ENCODE measurements at regions not wholly inside any gene's neighbourhood (a gene's known extent, or its start where the extent isn't known, plus 50 kb on each side); places are given as distances from the start of the nearest gene placed in this dataset.

GRCh38 chr19:29287061-29287460, 74.1 kb upstream of the UQCRFS1 start:
- H3K27me3 Mint-ChIP-seq (ENCODE audit: low read depth in 3 of 3) = peaks cover 0 to 7% (median 0%) of the 10 kb centered on the region in 3 donors
- no peaks in the 10 kb centered on the region for H3K4me1 Mint-ChIP-seq
- Histone ChIP-seq H3K9ac (ENCODE audit: insufficient read depth, low read length, poor library complexity, severe bottlenecking) (no peak overlapping the region), H3K36me3 (replicated peaks in 1 of 2; ENCODE audit: control insufficient read depth in 1 of 2, insufficient read depth in 2 of 2, low read length in 2 of 2) (no peaks in the 10 kb centered on the region), H3K27ac (ENCODE audit: low read depth in 1 of 2, low read length in 2 of 2) (no peak overlapping the region), H3K4me3 (replicated peaks in 1 of 3; ENCODE audit: low read depth in 2 of 3, low read length in 3 of 3) (no peak overlapping the region), H4K20me1 (ENCODE audit: insufficient read depth, low read length) (no peaks in the 10 kb centered on the region), H3K79me2 (ENCODE audit: insufficient read depth, low read length) (no peaks in the 10 kb centered on the region), H3K27me3 (ENCODE audit: control insufficient read depth in 2 of 2, insufficient read depth in 2 of 2, low read length in 2 of 2) (no peaks in the 10 kb centered on the region), H3K4me2 (replicated peaks; ENCODE audit: extremely low read depth, low read length, poor library complexity, severe bottlenecking) (no peak overlapping the region), H3K4me1 (ENCODE audit: control insufficient read depth in 1 of 2, insufficient read depth in 2 of 2, low read length in 2 of 2) (no peaks in the 10 kb centered on the region), H2AFZ (ENCODE audit: insufficient read depth, low read depth, low read length, poor library complexity, severe bottlenecking) (no peak overlapping the region), H3K9me3 (replicated peaks in 1 of 2; ENCODE audit: control insufficient read depth in 1 of 2, insufficient read depth in 1 of 2, low read length in 2 of 2) (peaks cover 5 to 9% of the 10 kb centered on the region in 2 donors)
- no peaks in the 10 kb centered on the region for H3K36me3 Mint-ChIP-seq
- H3K9me3 Mint-ChIP-seq = peaks cover 0 to 10% (median 6%) of the 10 kb centered on the region in 7 donors
- no peak for TF ChIP-seq CTCF (IDR thresholded peaks at IDR 0.05)
- 93% methylated on average over 1 of the region's 4 CpGs for WGBS (ENCODE audit: insufficient coverage)
- no peak for DNase-seq
- intact Hi-C loops (cut with micrococcal nuclease) = no loop called here
- no peak overlapping the region for H3K4me3 Mint-ChIP-seq
- H3K27ac Mint-ChIP-seq = no peak overlapping the region

GRCh38 chr19:29288256-29288655, 75.3 kb upstream of the UQCRFS1 start:
- H3K36me3 ChIP-seq (replicated peaks in 1 of 2; ENCODE audit: control insufficient read depth in 1 of 2, insufficient read depth in 2 of 2, low read length in 2 of 2) = no peaks in the 10 kb centered on the region
- no peak for TF ChIP-seq CTCF (IDR thresholded peaks at IDR 0.05)
- no peak overlapping the region for H3K9ac ChIP-seq (ENCODE audit: insufficient read depth, low read length, poor library complexity, severe bottlenecking)
- no peaks in the 10 kb centered on the region for H3K79me2 ChIP-seq (ENCODE audit: insufficient read depth, low read length)
- H3K9me3 ChIP-seq (replicated peaks in 1 of 2; ENCODE audit: control insufficient read depth in 1 of 2, insufficient read depth in 1 of 2, low read length in 2 of 2) = peaks cover 2 to 5% of the 10 kb centered on the region in 2 donors
- no peak overlapping the region for H2AFZ ChIP-seq (ENCODE audit: insufficient read depth, low read depth, low read length, poor library complexity, severe bottlenecking)
- H3K4me1 ChIP-seq (ENCODE audit: control insufficient read depth in 1 of 2, insufficient read depth in 2 of 2, low read length in 2 of 2) = no peaks in the 10 kb centered on the region
- H3K27me3 ChIP-seq (ENCODE audit: control insufficient read depth in 2 of 2, insufficient read depth in 2 of 2, low read length in 2 of 2) = no peaks in the 10 kb centered on the region
- H3K9me3 Mint-ChIP-seq = peaks cover 0 to 8% (median 3%) of the 10 kb centered on the region in 7 donors
- H3K4me1 Mint-ChIP-seq = no peaks in the 10 kb centered on the region
- no peak overlapping the region for H3K4me2 ChIP-seq (replicated peaks; ENCODE audit: extremely low read depth, low read length, poor library complexity, severe bottlenecking)
- no peak overlapping the region for H3K4me3 ChIP-seq (replicated peaks in 1 of 3; ENCODE audit: low read depth in 2 of 3, low read length in 3 of 3)
- WGBS (ENCODE audit: insufficient coverage) = 79% methylated on average over 4 of the region's 4 CpGs
- H3K27ac ChIP-seq (ENCODE audit: low read depth in 1 of 2, low read length in 2 of 2) = no peak overlapping the region
- no peaks in the 10 kb centered on the region for H4K20me1 ChIP-seq (ENCODE audit: insufficient read depth, low read length)
- H3K27me3 Mint-ChIP-seq (ENCODE audit: low read depth in 3 of 3) = peaks cover 0 to 7% (median 3%) of the 10 kb centered on the region in 3 donors
- no peak for DNase-seq
- H3K36me3 Mint-ChIP-seq = no peaks in the 10 kb centered on the region
- H3K27ac Mint-ChIP-seq = no peak overlapping the region
- H3K4me3 Mint-ChIP-seq = no peak overlapping the region
- intact Hi-C loops (cut with micrococcal nuclease) = no loop called here

Data from CD14-positive monocyte (primary cell).